Upper lobe of left lung (tissue), 4 donors: ENCODE measurements at regions not wholly inside any gene's neighbourhood (a gene's known extent, or its start where the extent isn't known, plus 50 kb on each side); places are given as distances from the start of the nearest gene placed in this dataset.

Experiments used
- CTCF ChIP-seq, 6 experiments: fragments of 450-650 bp in 4 of 6; fragments of 200-600 bp in 2 of 6; sonication (generic) in 2 of 6; IDR thresholded peaks; one replicate each; pipeline ENCODE4 v1.5.1; 2016 to 2019; ENCODE audit warnings: antibody characterized with exemption in 6 of 6
- EP300 ChIP-seq, 4 donors: sonication (generic); formaldehyde crosslinking; IDR thresholded peaks; one replicate each; pipeline ENCODE4 v1.5.1; 2017; ENCODE audit warnings: antibody characterized with exemption in 4 of 4, control low read depth in 2 of 4
- POLR2A ChIP-seq, 4 donors: fragments of 450-650 bp; IDR thresholded peaks; one replicate each; pipeline ENCODE4 v1.5.1; 2016 to 2017; ENCODE audit warnings: antibody characterized with exemption in 4 of 4, mild to moderate bottlenecking in 2 of 4

DNA sequence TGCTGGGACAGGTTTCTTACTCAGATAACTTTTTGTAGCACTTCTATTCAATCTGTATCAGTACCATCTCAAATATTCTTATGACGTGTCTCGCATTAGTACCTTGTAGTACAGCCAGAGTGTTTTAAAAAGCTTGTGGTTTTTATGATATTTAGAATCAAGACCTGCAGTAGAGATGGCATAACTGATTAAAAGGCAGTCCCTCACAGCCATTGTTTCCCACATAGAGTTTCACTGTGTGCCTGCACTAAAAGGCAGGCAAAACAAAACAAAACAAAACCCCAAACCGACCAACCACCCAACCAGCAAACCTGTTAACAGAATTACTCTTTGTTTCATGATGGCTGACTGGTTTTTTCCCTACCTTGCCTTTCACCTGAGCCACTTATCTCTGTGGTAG, 221.3 kb upstream of the DGKB start:
- TF ChIP-seq CTCF (IDR thresholded peaks at IDR 0.05) (no peak), EP300 (IDR thresholded peaks at IDR 0.05) (no peak), POLR2A (IDR thresholded peaks at IDR 0.05) (no peak)
